Activated naive CD8-positive, alpha-beta T cell treated with anti-CD3 and anti-CD28 coated beads for 36 hours (primary cell): ENCODE measurements at regions not wholly inside any gene's neighbourhood (a gene's known extent, or its start where the extent isn't known, plus 50 kb on each side); places are given as distances from the start of the nearest gene placed in this dataset.
"Not testable (repeated sequence)": the region's sequence is repeated elsewhere in the genome, so short reads cannot be mapped to it uniquely, and the experiment has no call there.

Source experiments
- DNase-seq: peaks from one replicate; pipeline ENCODE4 v3.0.0; 2021
- H3K27ac Mint-ChIP-seq: one replicate; pipeline ENCODE4 v1.8.0; 2022; ENCODE audit warnings: mild to moderate bottlenecking, moderate library complexity, mixed read lengths
- H3K27me3 Mint-ChIP-seq: one replicate; pipeline ENCODE4 v1.8.0; 2022; ENCODE audit warnings: mild to moderate bottlenecking, mixed read lengths
- H3K36me3 Mint-ChIP-seq: one replicate; pipeline ENCODE4 v1.8.0; 2021; ENCODE audit warnings: mild to moderate bottlenecking, mixed read lengths
- H3K4me1 Mint-ChIP-seq: one replicate; pipeline ENCODE4 v1.8.0; 2021; ENCODE audit warnings: mixed read lengths
- H3K4me3 Mint-ChIP-seq: one replicate; pipeline ENCODE4 v1.8.0; 2022; ENCODE audit warnings: mild to moderate bottlenecking, moderate library complexity, mixed read lengths
- H3K9me3 Mint-ChIP-seq: one replicate; pipeline ENCODE4 v1.8.0; 2022; ENCODE audit warnings: mixed read lengths

- Mint-ChIP-seq H3K9me3 (no peaks in the 10 kb centered on the region), H3K4me1 (peaks cover 2% of the 10 kb centered on the region), H3K4me3 (no peak overlapping the region), H3K36me3 (no peaks in the 10 kb centered on the region), H3K27me3 (no peaks in the 10 kb centered on the region), H3K27ac (no peak overlapping the region)
- DNase-seq: no peak
These were observed 79.9 kb upstream of the ADGRG2 start for GRCh38 chrX:19202171-19202570.

GRCh38 chrX:19204636-19205035, 82.4 kb upstream of the ADGRG2 start:
- Mint-ChIP-seq H3K4me3 (no peak overlapping the region), H3K27ac (no peak overlapping the region), H3K9me3 (no peaks in the 10 kb centered on the region), H3K4me1 (no peaks in the 10 kb centered on the region), H3K27me3 (no peaks in the 10 kb centered on the region), H3K36me3 (no peaks in the 10 kb centered on the region)
- no peak for DNase-seq

- Mint-ChIP-seq H3K4me1 (peaks cover 2% of the 10 kb centered on the region), H3K27me3 (peaks cover 31% of the 10 kb centered on the region), H3K9me3 (no peaks in the 10 kb centered on the region), H3K4me3 (no peak overlapping the region), H3K36me3 (no peaks in the 10 kb centered on the region), H3K27ac (no peak overlapping the region)
- no peak for DNase-seq
These were observed 89.8 kb upstream of the ADGRG2 start for GRCh38 chrX:19212037-19212436.

GRCh38 chrX:19213610-19214152, 91.4 kb upstream of the ADGRG2 start:
- Mint-ChIP-seq H3K4me3 (no peak overlapping the region), H3K27me3 (peaks cover 31% of the 10 kb centered on the region), H3K36me3 (no peaks in the 10 kb centered on the region), H3K9me3 (no peaks in the 10 kb centered on the region), H3K4me1 (peaks cover 2% of the 10 kb centered on the region), H3K27ac (no peak overlapping the region)
- DNase-seq: no peak

- Mint-ChIP-seq H3K27ac (no peak overlapping the region), H3K4me3 (no peak overlapping the region), H3K36me3 (no peaks in the 10 kb centered on the region), H3K9me3 (no peaks in the 10 kb centered on the region), H3K4me1 (peaks cover 2% of the 10 kb centered on the region), H3K27me3 (peaks cover 31% of the 10 kb centered on the region)
- no peak for DNase-seq
These were observed 92.0 kb upstream of the ADGRG2 start for GRCh38 chrX:19214311-19214710.

- Mint-ChIP-seq H3K36me3 (no peaks in the 10 kb centered on the region), H3K27me3 (peaks cover 14% of the 10 kb centered on the region), H3K27ac (no peak overlapping the region), H3K4me1 (no peaks in the 10 kb centered on the region), H3K4me3 (no peak overlapping the region), H3K9me3 (no peaks in the 10 kb centered on the region)
- no peak for DNase-seq
These were observed 103.6 kb upstream of the ADGRG2 start for GRCh38 chrX:19225909-19226308.

GRCh38 chrX:19229896-19230295, 107.6 kb upstream of the ADGRG2 start:
- not testable (repeated sequence) for H3K36me3 Mint-ChIP-seq, H3K27me3 Mint-ChIP-seq, H3K27ac Mint-ChIP-seq, H3K4me3 Mint-ChIP-seq, H3K9me3 Mint-ChIP-seq, DNase-seq, H3K4me1 Mint-ChIP-seq

GRCh38 chrX:19237901-19238300, 105.8 kb upstream of the PDHA1 start:
- H3K27ac Mint-ChIP-seq: no peak overlapping the region
- no peaks in the 10 kb centered on the region for H3K4me1 Mint-ChIP-seq
- H3K27me3 Mint-ChIP-seq: peaks cover 9% of the 10 kb centered on the region
- H3K4me3 Mint-ChIP-seq: no peak overlapping the region
- no peak for DNase-seq
- no peaks in the 10 kb centered on the region for H3K36me3 Mint-ChIP-seq
- no peaks in the 10 kb centered on the region for H3K9me3 Mint-ChIP-seq

- Mint-ChIP-seq H3K9me3 (peaks cover 3% of the 10 kb centered on the region), H3K4me1 (no peaks in the 10 kb centered on the region), H3K27ac (no peak overlapping the region), H3K27me3 (peaks cover 9% of the 10 kb centered on the region), H3K36me3 (no peaks in the 10 kb centered on the region), H3K4me3 (no peak overlapping the region)
- no peak for DNase-seq
These were observed 100.3 kb upstream of the PDHA1 start for GRCh38 chrX:19243431-19243830.

- H3K27ac Mint-ChIP-seq, H3K4me3 Mint-ChIP-seq, H3K27me3 Mint-ChIP-seq, H3K4me1 Mint-ChIP-seq, DNase-seq, H3K9me3 Mint-ChIP-seq, H3K36me3 Mint-ChIP-seq: not testable (repeated sequence)
These were observed 98.8 kb upstream of the PDHA1 start for GRCh38 chrX:19244921-19245320.

- Mint-ChIP-seq H3K27me3 (peaks cover 3% of the 10 kb centered on the region), H3K9me3 (peaks cover 7% of the 10 kb centered on the region)
These were observed 97.9 kb upstream of the PDHA1 start for GRCh38 chrX:19245711-19246269.

GRCh38 chrX:19256986-19257385, 86.7 kb upstream of the PDHA1 start:
- no peak for DNase-seq
- Mint-ChIP-seq H3K27ac (no peak overlapping the region), H3K9me3 (no peaks in the 10 kb centered on the region), H3K4me3 (no peak overlapping the region), H3K4me1 (no peaks in the 10 kb centered on the region), H3K36me3 (no peaks in the 10 kb centered on the region), H3K27me3 (peaks cover 6% of the 10 kb centered on the region)

More at GRCh38 chrX:19245711-19246269, 97.9 kb upstream of the PDHA1 start:
- Mint-ChIP-seq H3K36me3 (peaks cover 2% of the 10 kb centered on the region), H3K4me1 (no peaks in the 10 kb centered on the region), H3K27ac (no peak overlapping the region), H3K4me3 (no peak overlapping the region)
- no peak for DNase-seq

GRCh38 chrX:19261026-19261425, 82.7 kb upstream of the PDHA1 start:
- H3K4me3 Mint-ChIP-seq, H3K4me1 Mint-ChIP-seq, H3K9me3 Mint-ChIP-seq, H3K27me3 Mint-ChIP-seq, DNase-seq, H3K27ac Mint-ChIP-seq, H3K36me3 Mint-ChIP-seq: not testable (repeated sequence)

- DNase-seq: no peak
- Mint-ChIP-seq H3K27ac (no peak overlapping the region), H3K4me1 (no peaks in the 10 kb centered on the region), H3K27me3 (peaks cover 4% of the 10 kb centered on the region), H3K4me3 (no peak overlapping the region), H3K36me3 (no peaks in the 10 kb centered on the region), H3K9me3 (no peaks in the 10 kb centered on the region)
These were observed 73.0 kb upstream of the PDHA1 start for GRCh38 chrX:19270727-19271126.

GRCh38 chrX:19272452-19272851, 71.3 kb upstream of the PDHA1 start:
- peaks cover 2% of the 10 kb centered on the region for H3K9me3 Mint-ChIP-seq
- H3K4me3 Mint-ChIP-seq: no peak overlapping the region
- H3K36me3 Mint-ChIP-seq: no peaks in the 10 kb centered on the region
- DNase-seq: peak; percentile 3
- no peak overlapping the region for H3K27ac Mint-ChIP-seq
- no peaks in the 10 kb centered on the region for H3K4me1 Mint-ChIP-seq
- peaks cover 8% of the 10 kb centered on the region for H3K27me3 Mint-ChIP-seq

- no peaks in the 10 kb centered on the region for H3K4me1 Mint-ChIP-seq
- no peak overlapping the region for H3K4me3 Mint-ChIP-seq
- peaks cover 8% of the 10 kb centered on the region for H3K27me3 Mint-ChIP-seq
- peaks cover 2% of the 10 kb centered on the region for H3K9me3 Mint-ChIP-seq
- DNase-seq: no peak
- no peaks in the 10 kb centered on the region for H3K36me3 Mint-ChIP-seq
- no peak overlapping the region for H3K27ac Mint-ChIP-seq
These were observed 63.1 kb upstream of the PDHA1 start for GRCh38 chrX:19280636-19281035.
